ENCODE measurements at regions not wholly inside any gene's neighbourhood (a gene's known extent, or its start where the extent isn't known, plus 50 kb on each side); places are given as distances from the start of the nearest gene placed in this dataset.
A peak's percentile ranks its signal among the peaks of the same experiment; 100 is the strongest.
"Not testable (repeated sequence)": the region's sequence is repeated elsewhere in the genome, so short reads cannot be mapped to it uniquely, and the experiment has no call there.

- no peak for DNase-seq
Measured at GRCh38 chr9:2502760-2503159, 118.8 kb upstream of the VLDLR start.

GRCh38 chr9:2506321-2506720 is 115.3 kb upstream of the VLDLR start:
- DNase-seq = no peak

GRCh38 chr9:2523591-2523990 is 98.0 kb upstream of the VLDLR start:
- no peak for DNase-seq

GRCh38 chr9:2524601-2525000 is 97.0 kb upstream of the VLDLR start:
- no peak for DNase-seq

- no peak for DNase-seq
Measured at GRCh38 chr9:2525147-2525546, 96.4 kb upstream of the VLDLR start.

- no peak for DNase-seq
Measured at GRCh38 chr9:2526071-2526828, 95.3 kb upstream of the VLDLR start.

- DNase-seq = no peak
Measured at GRCh38 chr9:2531481-2531880, 90.1 kb upstream of the VLDLR start.

- no peak for DNase-seq
Measured at GRCh38 chr9:2536511-2536910, 85.1 kb upstream of the VLDLR start.

- no peak for DNase-seq
Measured at GRCh38 chr9:2545881-2546490, 75.6 kb upstream of the VLDLR start.

GRCh38 chr9:2555899-2556600 is 65.5 kb upstream of the VLDLR start:
- DNase-seq = not testable (repeated sequence)

- DNase-seq = no peak
Measured at GRCh38 chr9:2557693-2558092, 63.9 kb upstream of the VLDLR start.

- no peak for DNase-seq
Measured at GRCh38 chr9:2559192-2560152, 62.1 kb upstream of the VLDLR start.

- no peak for DNase-seq
Measured at GRCh38 chr9:2560180-2560579, 61.4 kb upstream of the VLDLR start.

- no peak for DNase-seq
Measured at GRCh38 chr9:2565676-2566340, 55.8 kb upstream of the VLDLR start.

- DNase-seq = no peak
Measured at GRCh38 chr9:2567922-2568321, 53.7 kb upstream of the VLDLR start.

- no peak for DNase-seq
Measured at GRCh38 chr9:2568689-2569088, 52.9 kb upstream of the VLDLR start.

- DNase-seq = peak; percentile 88 to 92
Measured at GRCh38 chr9:2570615-2571479, 50.7 kb upstream of the VLDLR start.
